Esophagus squamous epithelium (tissue), 5 donors: ENCODE measurements at regions not wholly inside any gene's neighbourhood (a gene's known extent, or its start where the extent isn't known, plus 50 kb on each side); places are given as distances from the start of the nearest gene placed in this dataset.
A peak's percentile ranks its signal among the peaks of the same experiment; 100 is the strongest.

Experiments used
- DNase-seq: peaks from one replicate; lab custom pipeline; 2025; lab: John Stamatoyannopoulos, UW
- H3K27ac ChIP-seq, 4 donors: fragments of 200-600 bp; sonication (generic); one replicate each; pipeline ENCODE4 v1.5.1; 2016 to 2019; ENCODE audit warnings: mild to moderate bottlenecking in 1 of 4
- H3K27me3 ChIP-seq, 4 donors: fragments of 200-600 bp; sonication (generic); 1 replicate in 3 of 4; 2 replicates in 1 of 4; pipeline versions ENCODE4 v1.5.1 to v1.6.0; 2017 to 2021; ENCODE audit warnings: antibody characterized with exemption in 1 of 4
- H3K36me3 ChIP-seq, 3 donors: fragments of 200-600 bp; sonication (generic); one replicate each; pipeline ENCODE4 v1.5.1; 2016 to 2019
- H3K4me1 ChIP-seq, 3 donors: fragments of 200-600 bp; sonication (generic); one replicate each; pipeline ENCODE4 v1.5.1; 2017 to 2019
- H3K4me3 ChIP-seq, 4 donors: fragments of 200-600 bp; sonication (generic); 1 replicate in 3 of 4; 2 replicates in 1 of 4; pipeline ENCODE4 v1.5.1; 2016 to 2019; ENCODE audit warnings: mild to moderate bottlenecking in 2 of 4, moderate library complexity in 1 of 4
- H3K9me3 ChIP-seq, 3 donors: fragments of 200-600 bp; sonication (generic); one replicate each; pipeline ENCODE4 v1.5.1; 2016 to 2019
- CTCF ChIP-seq, 6 experiments: fragments of 450-650 bp in 4 of 6; fragments of 200-600 bp in 2 of 6; sonication (generic) in 2 of 6; IDR thresholded peaks; one replicate each; pipeline ENCODE4 v1.5.1; 2016 to 2019; ENCODE audit warnings: antibody characterized with exemption in 6 of 6, mild to moderate bottlenecking in 4 of 6, moderate library complexity in 4 of 6
- POLR2A ChIP-seq, 4 donors: fragments of 450-650 bp; IDR thresholded peaks; one replicate each; pipeline ENCODE4 v1.6.1; 2017; ENCODE audit warnings: antibody characterized with exemption in 4 of 4, mild to moderate bottlenecking in 4 of 4, moderate library complexity in 3 of 4
- WGBS, 2 donors: methylation state at CpG; one replicate each; pipeline ENCODE4 v1.1.5; 2018; 5-methylcytosine and 5-hydroxymethylcytosine counted together
- intact Hi-C: fragments of 100-400 bp; cut with DNase I; formaldehyde crosslinking; loops from one replicate; pipeline ENCODE4 v1.15.0; 2022
- donor health status: DM: yes; HTN: yes; CAD: no.

- Histone ChIP-seq H3K27ac (no peak overlapping the region), H3K36me3 (no peaks in the 10 kb centered on the region), H3K9me3 (no peaks in the 10 kb centered on the region), H3K27me3 (peaks cover 0 to 3% (median 0%) of the 10 kb centered on the region in 4 donors), H3K4me3 (no peak overlapping the region), H3K4me1 (peaks cover 0 to 33% (median 6%) of the 10 kb centered on the region in 3 donors)
- WGBS, 2 donors, result 31 to 41% methylated on average over 4 to 6 of the region's 10 CpGs
- TF ChIP-seq CTCF (IDR thresholded peaks at IDR 0.05) (no peak), POLR2A (IDR thresholded peaks at IDR 0.05) (no peak)
- intact Hi-C loops, result no loop called here
- DNase-seq, result no peak
Measured at GRCh38 chr12:13390381-13390861, 193.9 kb downstream of the EMP1 start.

- Histone ChIP-seq H3K4me3 (no peak overlapping the region), H3K36me3 (no peaks in the 10 kb centered on the region), H3K27ac (peak overlapping the region in 1 of 4 donors; percentile 74), H3K4me1 (peaks cover 0 to 43% (median 6%) of the 10 kb centered on the region in 3 donors), H3K9me3 (no peaks in the 10 kb centered on the region), H3K27me3 (peaks cover 0 to 6% (median 0%) of the 10 kb centered on the region in 4 donors)
- TF ChIP-seq POLR2A (IDR thresholded peaks at IDR 0.05), result no peak
- TF ChIP-seq CTCF (IDR thresholded peaks at IDR 0.05), result no peak
- WGBS, 2 donors, result 67 to 71% methylated on average over 4 to 6 of the region's 6 CpGs
- intact Hi-C loops, result no loop called here
- no peak for DNase-seq
Measured at GRCh38 chr12:13387101-13387500, 190.6 kb downstream of the EMP1 start.

GRCh38 chr12:13386323-13387039, 190.0 kb downstream of the EMP1 start:
- 55 to 77% methylated on average over 3 of the region's 3 CpGs for WGBS, 2 donors
- Histone ChIP-seq H3K27me3 (peaks cover 0 to 9% (median 0%) of the 10 kb centered on the region in 4 donors), H3K27ac (peak overlapping the region in 1 of 4 donors; percentile 74), H3K36me3 (no peaks in the 10 kb centered on the region), H3K4me1 (peaks cover 0 to 43% (median 6%) of the 10 kb centered on the region in 3 donors), H3K9me3 (no peaks in the 10 kb centered on the region), H3K4me3 (no peak overlapping the region)
- DNase-seq, result no peak
- intact Hi-C loops, result no loop called here
- TF ChIP-seq CTCF (IDR thresholded peaks at IDR 0.05) (no peak), POLR2A (IDR thresholded peaks at IDR 0.05) (no peak)

GRCh38 chr12:13383379-13383778, 186.9 kb downstream of the EMP1 start:
- H3K27ac ChIP-seq, result peak overlapping the region in 1 of 4 donors; percentile 46
- H3K4me1 ChIP-seq, result peaks cover 0 to 28% (median 0%) of the 10 kb centered on the region in 3 donors
- no peaks in the 10 kb centered on the region for H3K36me3 ChIP-seq
- no peak for DNase-seq
- WGBS, 2 donors, result 44 to 52% methylated on average over 3 of the region's 3 CpGs
- intact Hi-C loops, result no loop called here
- TF ChIP-seq CTCF (IDR thresholded peaks at IDR 0.05) (no peak), POLR2A (IDR thresholded peaks at IDR 0.05) (no peak)
- no peaks in the 10 kb centered on the region for H3K9me3 ChIP-seq
- H3K27me3 ChIP-seq, result peaks cover 0 to 9% (median 0%) of the 10 kb centered on the region in 4 donors
- H3K4me3 ChIP-seq, result no peak overlapping the region

GRCh38 chr12:13380297-13380696, 183.8 kb downstream of the EMP1 start:
- Histone ChIP-seq H3K27me3 (peaks cover 0 to 6% (median 0%) of the 10 kb centered on the region in 4 donors), H3K4me3 (no peak overlapping the region), H3K36me3 (no peaks in the 10 kb centered on the region), H3K9me3 (no peaks in the 10 kb centered on the region), H3K27ac (no peak overlapping the region), H3K4me1 (peaks cover 0 to 20% (median 0%) of the 10 kb centered on the region in 3 donors)
- intact Hi-C loops, result no loop called here
- TF ChIP-seq POLR2A (IDR thresholded peaks at IDR 0.05), result no peak
- TF ChIP-seq CTCF (IDR thresholded peaks at IDR 0.05), result no peak
- 62 to 75% methylated on average over 3 of the region's 3 CpGs for WGBS, 2 donors
- no peak for DNase-seq
